Activated CD8-positive, alpha-beta T cell treated with anti-CD3 and anti-CD28 coated beads for 36 hours (primary cell): ENCODE measurements at regions not wholly inside any gene's neighbourhood (a gene's known extent, or its start where the extent isn't known, plus 50 kb on each side); places are given as distances from the start of the nearest gene placed in this dataset.

ENCODE experiments used
- ATAC-seq: fragments of 200-7000 bp; cut with Tn5 transposase; one replicate; pipeline ENCODE4 v1.10.0; 2021; ENCODE audit warnings: mild to moderate bottlenecking, moderate library complexity
- CTCF ChIA-PET: fragments of 350-600 bp; sonication (Branson Sonifier 250); formaldehyde crosslinking; loops from one replicate; lab custom pipeline; 2021; ENCODE audit warnings: antibody characterized with exemption; lab: Charles Lee
- POLR2A ChIA-PET: fragments of 350-600 bp; sonication (Branson Sonifier 250); formaldehyde crosslinking; loops from one replicate; lab custom pipeline; 2021; ENCODE audit warnings: antibody characterized with exemption; lab: Charles Lee
- DNase-seq: peaks from one replicate; pipeline ENCODE4 v3.0.0-alpha.2; 2020
- H3K27ac Mint-ChIP-seq: one replicate; pipeline ENCODE4 v1.8.0; 2021; ENCODE audit warnings: mild to moderate bottlenecking, mixed read lengths
- H3K27me3 Mint-ChIP-seq: one replicate; pipeline ENCODE4 v1.8.0; 2021; ENCODE audit warnings: mixed read lengths
- H3K36me3 Mint-ChIP-seq: one replicate; pipeline ENCODE4 v1.8.0; 2021; ENCODE audit warnings: low read depth, mixed read lengths
- H3K4me1 Mint-ChIP-seq: one replicate; pipeline ENCODE4 v1.8.0; 2021; ENCODE audit warnings: low read depth, mixed read lengths
- H3K4me3 Mint-ChIP-seq: one replicate; pipeline ENCODE4 v1.8.0; 2021; ENCODE audit warnings: mild to moderate bottlenecking, moderate library complexity, mixed read lengths
- H3K9me3 Mint-ChIP-seq: one replicate; pipeline ENCODE4 v1.8.0; 2021; ENCODE audit warnings: mixed read lengths
- CTCF ChIP-seq: fragments of 200-600 bp; IDR thresholded peaks from one replicate; pipeline ENCODE4 v1.8.0; 2022; ENCODE audit warnings: antibody characterized with exemption, mild to moderate bottlenecking
- intact Hi-C: fragments of 100-400 bp; cut with micrococcal nuclease; formaldehyde crosslinking; loops from one replicate; pipeline ENCODE4 v1.10.0; 2022

GRCh38 chr20:40782043-40782368 lies 93.0 kb upstream of the MAFB start:
- peaks cover 5% of the 10 kb centered on the region for H3K27me3 Mint-ChIP-seq
- intact Hi-C loops: no loop called here
- no peak for DNase-seq
- ChIA-PET POLR2A (no interaction called here), CTCF (interaction anchor here (0.7 to 0.8 kb wide), 2 partner anchors 11 to 36 kb away, joined by 3 read pairs; no protein-coding TSS in a partner anchor)
- H3K27ac Mint-ChIP-seq: no peak overlapping the region
- no peak overlapping the region for H3K4me3 Mint-ChIP-seq
- no peak for ATAC-seq
- no peaks in the 10 kb centered on the region for H3K4me1 Mint-ChIP-seq
- H3K36me3 Mint-ChIP-seq: no peaks in the 10 kb centered on the region
- peaks cover 2% of the 10 kb centered on the region for H3K9me3 Mint-ChIP-seq
- no peak for TF ChIP-seq CTCF

GRCh38 chr20:40785346-40785745 lies 96.3 kb upstream of the MAFB start:
- CTCF ChIA-PET: no interaction called here
- Mint-ChIP-seq H3K36me3 (no peaks in the 10 kb centered on the region), H3K4me1 (no peaks in the 10 kb centered on the region), H3K27me3 (peaks cover 7% of the 10 kb centered on the region), H3K9me3 (peaks cover 2% of the 10 kb centered on the region), H3K27ac (no peak overlapping the region), H3K4me3 (no peak overlapping the region)
- no peak for DNase-seq
- ATAC-seq: no peak
- POLR2A ChIA-PET: no interaction called here
- TF ChIP-seq CTCF: no peak
- intact Hi-C loops: no loop called here

GRCh38 chr20:40786336-40786735 lies 97.3 kb upstream of the MAFB start:
- intact Hi-C loops: no loop called here
- CTCF ChIA-PET: no interaction called here

GRCh38 chr20:40787941-40788340 lies 98.9 kb upstream of the MAFB start:
- Mint-ChIP-seq H3K27ac (no peak overlapping the region), H3K36me3 (no peaks in the 10 kb centered on the region), H3K4me1 (no peaks in the 10 kb centered on the region), H3K27me3 (peaks cover 7% of the 10 kb centered on the region), H3K4me3 (no peak overlapping the region), H3K9me3 (peaks cover 2% of the 10 kb centered on the region)
- ChIA-PET POLR2A (interaction anchor here (0.5 kb wide), 1 partner anchor 659 kb away, joined by 3 read pairs; no protein-coding TSS in a partner anchor), CTCF (interaction anchor here (1.3 kb wide), 1 partner anchor 9 kb away, joined by 3 read pairs; no protein-coding TSS in a partner anchor)
- ATAC-seq (no peak), DNase-seq (no peak)
- no peak for TF ChIP-seq CTCF
- intact Hi-C loops: no loop called here

More at GRCh38 chr20:40786336-40786735, 97.3 kb upstream of the MAFB start:
- H3K4me1 Mint-ChIP-seq: no peaks in the 10 kb centered on the region
- TF ChIP-seq CTCF: no peak
- no peak overlapping the region for H3K4me3 Mint-ChIP-seq
- no peaks in the 10 kb centered on the region for H3K36me3 Mint-ChIP-seq
- POLR2A ChIA-PET: no interaction called here
- no peak overlapping the region for H3K27ac Mint-ChIP-seq
- H3K9me3 Mint-ChIP-seq: peaks cover 2% of the 10 kb centered on the region
- peaks cover 7% of the 10 kb centered on the region for H3K27me3 Mint-ChIP-seq
- ATAC-seq: no peak
- no peak for DNase-seq

GRCh38 chr20:40797425-40797824 lies 108.4 kb upstream of the MAFB start:
- ChIA-PET CTCF (interaction anchor here (0.7 to 2.6 kb wide), 3 partner anchors 9 to 165 kb away, joined by 3 to 10 read pairs (median 3); no protein-coding TSS in a partner anchor), POLR2A (no interaction called here)
- ATAC-seq (no peak), DNase-seq (no peak)
- Mint-ChIP-seq H3K27ac (no peak overlapping the region), H3K36me3 (no peaks in the 10 kb centered on the region), H3K9me3 (no peaks in the 10 kb centered on the region), H3K4me1 (no peaks in the 10 kb centered on the region), H3K27me3 (peaks cover 5% of the 10 kb centered on the region), H3K4me3 (no peak overlapping the region)
- TF ChIP-seq CTCF: no peak
- intact Hi-C loops: no loop called here
